ENCODE measurements at regions not wholly inside any gene's neighbourhood (a gene's known extent, or its start where the extent isn't known, plus 50 kb on each side); places are given as distances from the start of the nearest gene placed in this dataset.
"Not testable (repeated sequence)": the region's sequence is repeated elsewhere in the genome, so short reads cannot be mapped to it uniquely, and the experiment has no call there.

DNA sequence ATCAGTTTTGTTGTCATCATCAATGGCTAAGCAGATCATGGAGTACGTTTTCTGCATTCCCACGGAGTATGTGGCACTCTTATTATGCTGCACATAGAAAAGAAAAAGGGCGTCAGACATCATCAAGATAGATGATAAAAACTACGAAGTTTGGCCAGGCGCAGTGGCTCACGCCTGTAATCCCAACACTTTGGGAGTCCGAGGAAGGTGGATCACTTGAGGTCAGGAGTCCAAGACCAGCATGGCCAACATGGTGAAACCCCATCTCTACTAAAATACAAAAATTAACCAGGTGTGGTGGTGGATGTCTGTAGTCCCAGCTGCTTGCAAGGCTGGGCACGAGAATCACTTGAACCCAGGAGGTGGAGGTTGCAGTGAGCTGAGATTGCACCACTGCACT lies 312.8 kb downstream of the GOLGA6L6 start:
- not testable (repeated sequence) for TF ChIP-seq CTCF (IDR thresholded peaks at IDR 0.05); ZFX (IDR thresholded peaks at IDR 0.05; ENCODE audit: borderline replicate concordance)

Data from 22Rv1 (cell line).